ENCODE measurements at regions not wholly inside any gene's neighbourhood (a gene's known extent, or its start where the extent isn't known, plus 50 kb on each side); places are given as distances from the start of the nearest gene placed in this dataset.
A peak's percentile ranks its signal among the peaks of the same experiment; 100 is the strongest.

- DNase-seq = no peak
These were observed 128.0 kb downstream of the KIF20B start for GRCh38 chr10:89829262-89829886.

GRCh38 chr10:89829887-89830269 is 128.5 kb downstream of the KIF20B start:
- DNase-seq = no peak

GRCh38 chr10:89830624-89831023 is 129.2 kb downstream of the KIF20B start:
- DNase-seq = no peak

- no peak for DNase-seq
These were observed 135.4 kb downstream of the KIF20B start for GRCh38 chr10:89836840-89837164.

- peak; percentile 89 for DNase-seq
These were observed 136.0 kb downstream of the KIF20B start for GRCh38 chr10:89837165-89838043.

GRCh38 chr10:89838044-89838615 is 136.7 kb downstream of the KIF20B start:
- DNase-seq = no peak

- DNase-seq = no peak
These were observed 144.3 kb downstream of the KIF20B start for GRCh38 chr10:89845541-89846280.

GRCh38 chr10:89846281-89846630 is 144.9 kb downstream of the KIF20B start:
- DNase-seq = no peak

- no peak for DNase-seq
These were observed 145.4 kb downstream of the KIF20B start for GRCh38 chr10:89846786-89847185.

GRCh38 chr10:89852872-89853271 is 151.5 kb downstream of the KIF20B start:
- DNase-seq = no peak

- DNase-seq = no peak
These were observed 152.4 kb downstream of the KIF20B start for GRCh38 chr10:89853781-89854191.

GRCh38 chr10:89857431-89858042 is 156.1 kb downstream of the KIF20B start:
- no peak for DNase-seq

GRCh38 chr10:89861199-89861573 is 159.8 kb downstream of the KIF20B start:
- no peak for DNase-seq

GRCh38 chr10:89861584-89862301 is 160.4 kb downstream of the KIF20B start:
- no peak for DNase-seq

- no peak for DNase-seq
These were observed 166.6 kb downstream of the KIF20B start for GRCh38 chr10:89867964-89868363.

GRCh38 chr10:89869180-89869579 is 167.8 kb downstream of the KIF20B start:
- DNase-seq = no peak

- DNase-seq = no peak
These were observed 168.3 kb downstream of the KIF20B start for GRCh38 chr10:89869592-89870156.

- DNase-seq = no peak
These were observed 169.5 kb downstream of the KIF20B start for GRCh38 chr10:89870936-89871335.

GRCh38 chr10:89873055-89873454 is 171.7 kb downstream of the KIF20B start:
- DNase-seq = no peak

GRCh38 chr10:89875557-89875956 is 174.2 kb downstream of the KIF20B start:
- DNase-seq = no peak

- no peak for DNase-seq
These were observed 177.7 kb downstream of the KIF20B start for GRCh38 chr10:89879121-89879520.

GRCh38 chr10:89887406-89887805 is 186.0 kb downstream of the KIF20B start:
- DNase-seq = no peak
